A549 (cell line): ENCODE measurements at regions not wholly inside any gene's neighbourhood (a gene's known extent, or its start where the extent isn't known, plus 50 kb on each side); places are given as distances from the start of the nearest gene placed in this dataset.

Experiments used
- ATAC-seq, 2 experiments: fragments of 200-7000 bp in 1 of 2; fragments of >200 bp in 1 of 2; cut with Nextera tagmentation in 1 of 2; cut with Tn5 transposase in 1 of 2; 3 replicates each; pipeline versions ENCODE4 v1.8.0 to v1.9.1; 2018 to 2020; ENCODE audit warnings: mild to moderate bottlenecking in 1 of 2, moderate library complexity in 1 of 2
- CTCF ChIA-PET: fragments of 300-600 bp; sonication (Branson Sonifier 250); formaldehyde crosslinking; extraction: SDS; loops from one replicate; lab custom pipeline; 2021; ENCODE audit warnings: antibody characterized with exemption, inconsistent platforms; lab: Yijun Ruan, JAX
- POLR2A ChIA-PET: fragments of 350-600 bp; formaldehyde crosslinking; extraction: SDS; loops from one replicate; lab custom pipeline; 2021; ENCODE audit warnings: antibody characterized with exemption, inconsistent platforms; lab: Yijun Ruan, JAX
- DNase-seq, 2 experiments: peaks; one replicate each; pipeline versions ENCODE4 v3.0.0 to v3.0.0-alpha.2; 2011 to 2016; ENCODE audit warnings: low read depth in 1 of 2, low spot score in 1 of 2
- FAIRE-seq: peaks from 2 replicates; lab custom pipeline; 2011; peaks lifted over from hg19 to GRCh38; lab: Jason Lieb, UNC
- H3K27ac ChIP-seq, 2 experiments: fragments of >200 bp; sonication (Bioruptor Twin); formaldehyde crosslinking; 3 replicates each; pipeline ENCODE4 v1.5.1; 2016 to 2017
- H3K4me1 ChIP-seq: fragments of >200 bp; sonication (Bioruptor Twin); formaldehyde crosslinking; 3 replicates; pipeline ENCODE4 v1.6.1; 2016
- H3K4me2 ChIP-seq: fragments of >200 bp; sonication (Bioruptor Twin); formaldehyde crosslinking; 3 replicates; pipeline ENCODE4 v1.6.1; 2016
- H3K4me3 ChIP-seq: fragments of >200 bp; sonication (Bioruptor Twin); formaldehyde crosslinking; 3 replicates; pipeline ENCODE4 v1.5.1; 2016
- H3K9me3 ChIP-seq: fragments of >200 bp; sonication (Bioruptor Twin); formaldehyde crosslinking; 3 replicates; pipeline ENCODE4 v1.6.1; 2016
- BHLHE40 ChIP-seq: IDR thresholded peaks from 2 replicates; pipeline ENCODE4 v1.6.1; 2012; ENCODE audit warnings: low read depth, low read length, inconsistent platforms
- CBX8 ChIP-seq: fragments of 200-600 bp; sonication (generic); IDR thresholded peaks from 2 replicates; pipeline ENCODE4 v1.6.1; 2016
- CEBPB ChIP-seq, 2 experiments: fragments of >200 bp in 1 of 2; sonication (Bioruptor Twin) in 1 of 2; formaldehyde crosslinking in 1 of 2; IDR thresholded peaks; 2 replicates each; pipeline ENCODE4 v1.6.1; 2012 to 2016
- EHF ChIP-seq: fragments of 250-450 bp; sonication (Bioruptor Pico); IDR thresholded peaks from 2 replicates; pipeline ENCODE4 v1.5.0; 2020; ENCODE audit warnings: mild to moderate bottlenecking
- EHMT2 ChIP-seq: fragments of 200-600 bp; sonication (generic); IDR thresholded peaks from 2 replicates; pipeline ENCODE4 v1.6.1; 2016; ENCODE audit warnings: antibody characterized with exemption, low read depth, mild to moderate bottlenecking, moderate library complexity
- FOSL2 ChIP-seq, 2 experiments: fragments of 450-650 bp in 1 of 2; fragments of >200 bp in 1 of 2; sonication (Bioruptor Twin) in 1 of 2; formaldehyde crosslinking; IDR thresholded peaks; 2 replicates each; pipeline versions ENCODE4 v1.5.0 to v1.6.1; 2016 to 2020; ENCODE audit warnings: mild to moderate bottlenecking in 1 of 2, moderate library complexity in 1 of 2
- GATA3 ChIP-seq: IDR thresholded peaks from 2 replicates; pipeline ENCODE4 v1.6.1; 2012; ENCODE audit warnings: borderline replicate concordance
- JUN ChIP-seq, 2 experiments: fragments of >200 bp; sonication (Bioruptor Twin); formaldehyde crosslinking; IDR thresholded peaks; 2 replicates in 1 of 2; 3 replicates in 1 of 2; pipeline ENCODE4 v1.6.1; 2016 to 2017
- JUNB ChIP-seq: fragments of >200 bp; sonication (Bioruptor Twin); formaldehyde crosslinking; IDR thresholded peaks from 2 replicates; pipeline ENCODE4 v1.6.1; 2016
- KDM1A ChIP-seq: fragments of 200-600 bp; sonication (generic); IDR thresholded peaks from 2 replicates; pipeline ENCODE4 v1.6.1; 2016; ENCODE audit warnings: low read depth, mild to moderate bottlenecking
- MAZ ChIP-seq: fragments of 150-350 bp; IDR thresholded peaks from 2 replicates; pipeline ENCODE4 v1.6.1; 2014; ENCODE audit warnings: antibody characterized with exemption, low read depth, low read length, borderline replicate concordance
- NPAS2 ChIP-seq: fragments of 250-450 bp; sonication (Bioruptor Pico); IDR thresholded peaks from 2 replicates; pipeline ENCODE4 v1.8.0; 2022; ENCODE audit warnings: mild to moderate bottlenecking, moderate library complexity, borderline replicate concordance
- NR3C1 ChIP-seq: fragments of >200 bp; sonication (Bioruptor Twin); formaldehyde crosslinking; IDR thresholded peaks from 3 replicates; pipeline ENCODE4 v1.6.1; 2017
- POLR2A ChIP-seq: IDR thresholded peaks from 2 replicates; pipeline ENCODE4 v1.6.1; 2012; ENCODE audit warnings: mild to moderate bottlenecking, low read length
- RAD21 ChIP-seq, 2 experiments: fragments of >200 bp in 1 of 2; sonication (Bioruptor Twin) in 1 of 2; formaldehyde crosslinking in 1 of 2; IDR thresholded peaks in 1 of 2; conservative IDR thresholded peaks in 1 of 2; 2 replicates in 1 of 2; 3 replicates in 1 of 2; pipeline ENCODE4 v1.6.1; 2012 to 2018; ENCODE audit warnings: inconsistent platforms in 1 of 2
- RARB ChIP-seq: fragments of 250-450 bp; sonication (Bioruptor Pico); IDR thresholded peaks from 2 replicates; pipeline ENCODE4 v1.8.0; 2021; ENCODE audit warnings: mild to moderate bottlenecking, moderate library complexity
- RNF2 ChIP-seq: fragments of 200-600 bp; sonication (generic); IDR thresholded peaks from 2 replicates; pipeline ENCODE4 v1.6.1; 2016; ENCODE audit warnings: low read depth, mild to moderate bottlenecking, antibody characterized with exemption, moderate library complexity, borderline replicate concordance
- ZC3H11A ChIP-seq: fragments of 450-650 bp; IDR thresholded peaks from 2 replicates; pipeline ENCODE4 v1.6.1; 2014; ENCODE audit warnings: antibody characterized with exemption, mild to moderate bottlenecking
- WGBS: methylation state at CpG from one replicate; pipeline ENCODE4 v1.1.6; 2017; ENCODE audit errors: missing lambda C conversion rate; 5-methylcytosine and 5-hydroxymethylcytosine counted together
- TF ChIP-seq, protein P1 (sequence below): IDR thresholded peaks from 2 replicates; pipeline ENCODE4 v1.6.1; 2012
- TF ChIP-seq, protein P2 (sequence below): fragments of 150-350 bp; IDR thresholded peaks from 2 replicates; pipeline ENCODE4 v1.6.1; 2014; ENCODE audit warnings: low read depth, mild to moderate bottlenecking, low read length
- TF ChIP-seq, protein P3 (sequence below): fragments of 200-600 bp; sonication (generic); IDR thresholded peaks from 2 replicates; pipeline ENCODE4 v1.6.1; 2016; ENCODE audit warnings: antibody characterized with exemption, mild to moderate bottlenecking, moderate library complexity
- TF ChIP-seq, protein P4 (sequence below): fragments of 450-650 bp; IDR thresholded peaks from 2 replicates; pipeline ENCODE4 v1.6.1; 2014; ENCODE audit warnings: antibody characterized with exemption
- TF ChIP-seq, protein P5 (sequence below): fragments of 250-450 bp; sonication (Bioruptor Pico); IDR thresholded peaks from 2 replicates; pipeline ENCODE4 v1.5.0; 2020; ENCODE audit warnings: low read depth, mild to moderate bottlenecking, moderate library complexity
- TF ChIP-seq, protein P6 (sequence below): fragments of 250-450 bp; sonication (Bioruptor Pico); IDR thresholded peaks from 2 replicates; pipeline ENCODE4 v1.5.0; 2021; ENCODE audit warnings: mild to moderate bottlenecking, moderate library complexity, borderline replicate concordance

DNA sequence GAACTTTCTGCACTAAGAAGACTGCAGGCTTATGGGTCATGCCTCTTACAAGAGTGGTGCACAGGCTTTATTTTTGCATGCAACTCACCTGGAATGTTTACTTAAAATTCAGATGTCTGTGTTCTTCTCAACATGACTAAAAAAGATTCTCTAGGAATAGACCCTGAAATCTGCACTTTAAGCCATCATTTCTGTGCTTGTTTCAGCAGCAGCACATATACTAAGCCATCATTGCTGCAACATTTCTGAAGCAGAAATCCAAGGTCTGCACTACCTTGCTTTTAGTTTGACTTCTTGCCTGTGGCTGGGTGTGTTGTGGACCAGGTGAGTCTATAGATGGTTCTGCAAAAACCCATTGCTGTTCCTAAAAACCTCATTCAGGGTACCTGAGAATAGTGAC, 156.8 kb downstream of the CEP120 start:
- TF ChIP-seq RAD21 (conservative IDR thresholded peaks at IDR 0.05 in 1 of 2, IDR thresholded peaks at IDR 0.05 in 1 of 2) = no peak
- no peak for TF ChIP-seq POLR2A
- no peak for TF ChIP-seq CBX8
- TF ChIP-seq RNF2 = no peak
- no peak for TF ChIP-seq CEBPB (IDR thresholded peaks at IDR 0.05)
- no peak for TF ChIP-seq NR3C1
- no peak for TF ChIP-seq JUNB
- TF ChIP-seq EHF (CRISPR knock-in tag) = no peak
- TF ChIP-seq, protein P1, sequence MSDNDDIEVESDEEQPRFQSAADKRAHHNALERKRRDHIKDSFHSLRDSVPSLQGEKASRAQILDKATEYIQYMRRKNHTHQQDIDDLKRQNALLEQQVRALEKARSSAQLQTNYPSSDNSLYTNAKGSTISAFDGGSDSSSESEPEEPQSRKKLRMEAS = no peak
- TF ChIP-seq, protein P2, sequence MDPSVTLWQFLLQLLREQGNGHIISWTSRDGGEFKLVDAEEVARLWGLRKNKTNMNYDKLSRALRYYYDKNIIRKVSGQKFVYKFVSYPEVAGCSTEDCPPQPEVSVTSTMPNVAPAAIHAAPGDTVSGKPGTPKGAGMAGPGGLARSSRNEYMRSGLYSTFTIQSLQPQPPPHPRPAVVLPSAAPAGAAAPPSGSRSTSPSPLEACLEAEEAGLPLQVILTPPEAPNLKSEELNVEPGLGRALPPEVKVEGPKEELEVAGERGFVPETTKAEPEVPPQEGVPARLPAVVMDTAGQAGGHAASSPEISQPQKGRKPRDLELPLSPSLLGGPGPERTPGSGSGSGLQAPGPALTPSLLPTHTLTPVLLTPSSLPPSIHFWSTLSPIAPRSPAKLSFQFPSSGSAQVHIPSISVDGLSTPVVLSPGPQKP = no peak
- TF ChIP-seq, protein P3, sequence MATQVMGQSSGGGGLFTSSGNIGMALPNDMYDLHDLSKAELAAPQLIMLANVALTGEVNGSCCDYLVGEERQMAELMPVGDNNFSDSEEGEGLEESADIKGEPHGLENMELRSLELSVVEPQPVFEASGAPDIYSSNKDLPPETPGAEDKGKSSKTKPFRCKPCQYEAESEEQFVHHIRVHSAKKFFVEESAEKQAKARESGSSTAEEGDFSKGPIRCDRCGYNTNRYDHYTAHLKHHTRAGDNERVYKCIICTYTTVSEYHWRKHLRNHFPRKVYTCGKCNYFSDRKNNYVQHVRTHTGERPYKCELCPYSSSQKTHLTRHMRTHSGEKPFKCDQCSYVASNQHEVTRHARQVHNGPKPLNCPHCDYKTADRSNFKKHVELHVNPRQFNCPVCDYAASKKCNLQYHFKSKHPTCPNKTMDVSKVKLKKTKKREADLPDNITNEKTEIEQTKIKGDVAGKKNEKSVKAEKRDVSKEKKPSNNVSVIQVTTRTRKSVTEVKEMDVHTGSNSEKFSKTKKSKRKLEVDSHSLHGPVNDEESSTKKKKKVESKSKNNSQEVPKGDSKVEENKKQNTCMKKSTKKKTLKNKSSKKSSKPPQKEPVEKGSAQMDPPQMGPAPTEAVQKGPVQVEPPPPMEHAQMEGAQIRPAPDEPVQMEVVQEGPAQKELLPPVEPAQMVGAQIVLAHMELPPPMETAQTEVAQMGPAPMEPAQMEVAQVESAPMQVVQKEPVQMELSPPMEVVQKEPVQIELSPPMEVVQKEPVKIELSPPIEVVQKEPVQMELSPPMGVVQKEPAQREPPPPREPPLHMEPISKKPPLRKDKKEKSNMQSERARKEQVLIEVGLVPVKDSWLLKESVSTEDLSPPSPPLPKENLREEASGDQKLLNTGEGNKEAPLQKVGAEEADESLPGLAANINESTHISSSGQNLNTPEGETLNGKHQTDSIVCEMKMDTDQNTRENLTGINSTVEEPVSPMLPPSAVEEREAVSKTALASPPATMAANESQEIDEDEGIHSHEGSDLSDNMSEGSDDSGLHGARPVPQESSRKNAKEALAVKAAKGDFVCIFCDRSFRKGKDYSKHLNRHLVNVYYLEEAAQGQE = no peak
- TF ChIP-seq MAZ = no peak
- TF ChIP-seq, protein P4, sequence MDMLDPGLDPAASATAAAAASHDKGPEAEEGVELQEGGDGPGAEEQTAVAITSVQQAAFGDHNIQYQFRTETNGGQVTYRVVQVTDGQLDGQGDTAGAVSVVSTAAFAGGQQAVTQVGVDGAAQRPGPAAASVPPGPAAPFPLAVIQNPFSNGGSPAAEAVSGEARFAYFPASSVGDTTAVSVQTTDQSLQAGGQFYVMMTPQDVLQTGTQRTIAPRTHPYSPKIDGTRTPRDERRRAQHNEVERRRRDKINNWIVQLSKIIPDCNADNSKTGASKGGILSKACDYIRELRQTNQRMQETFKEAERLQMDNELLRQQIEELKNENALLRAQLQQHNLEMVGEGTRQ = no peak
- Histone ChIP-seq H3K4me3 (no peak overlapping the region), H3K9me3 (no peaks in the 10 kb centered on the region), H3K4me2 (no peak overlapping the region), H3K27ac (no peak overlapping the region), H3K4me1 (no peaks in the 10 kb centered on the region)
- FAIRE-seq (no peak), ATAC-seq (no peak), DNase-seq (no peak)
- POLR2A ChIA-PET = no interaction called here
- CTCF ChIA-PET = no interaction called here

DNA sequence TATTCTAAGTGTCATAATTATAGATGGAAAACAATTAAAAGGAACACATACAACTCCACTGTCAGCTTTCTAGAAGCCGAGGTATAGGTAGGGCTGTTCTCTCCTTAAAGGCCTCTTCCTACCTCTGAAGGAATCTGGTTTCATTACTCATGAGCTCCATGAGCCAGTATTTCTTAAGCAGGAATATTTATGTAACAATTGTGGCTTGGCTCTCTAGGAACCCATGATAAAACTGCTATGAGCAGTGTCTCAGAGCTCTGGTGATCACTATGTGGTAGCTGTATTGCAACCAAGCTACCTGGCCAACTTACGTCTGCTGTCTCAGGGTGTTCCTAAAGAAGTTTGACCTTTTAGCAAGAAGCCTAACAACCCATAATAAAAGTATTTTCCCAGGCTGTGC, 157.7 kb downstream of the CEP120 start:
- H3K4me2 ChIP-seq = no peak overlapping the region
- no peak for ATAC-seq
- WGBS = 48% methylated on average over 2 of the region's 2 CpGs
- CTCF ChIA-PET = interaction anchor here (0.5 kb wide), 1 partner anchor 434 kb away, joined by 4 read pairs; no protein-coding TSS in a partner anchor
- no peaks in the 10 kb centered on the region for H3K4me1 ChIP-seq
- no peak for DNase-seq
- H3K27ac ChIP-seq = no peak overlapping the region
- POLR2A ChIA-PET = no interaction called here
- no peak overlapping the region for H3K4me3 ChIP-seq
- FAIRE-seq = no peak
- H3K9me3 ChIP-seq = no peaks in the 10 kb centered on the region
- TF ChIP-seq POLR2A = no peak
- TF ChIP-seq RNF2 = no peak
- TF ChIP-seq, protein P5, sequence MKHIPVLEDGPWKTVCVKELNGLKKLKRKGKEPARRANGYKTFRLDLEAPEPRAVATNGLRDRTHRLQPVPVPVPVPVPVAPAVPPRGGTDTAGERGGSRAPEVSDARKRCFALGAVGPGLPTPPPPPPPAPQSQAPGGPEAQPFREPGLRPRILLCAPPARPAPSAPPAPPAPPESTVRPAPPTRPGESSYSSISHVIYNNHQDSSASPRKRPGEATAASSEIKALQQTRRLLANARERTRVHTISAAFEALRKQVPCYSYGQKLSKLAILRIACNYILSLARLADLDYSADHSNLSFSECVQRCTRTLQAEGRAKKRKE (CRISPR knock-in tag) = no peak
- TF ChIP-seq, protein P4 = no peak
- no peak for TF ChIP-seq ZC3H11A
- TF ChIP-seq, protein P3 = no peak
- TF ChIP-seq JUN (IDR thresholded peaks at IDR 0.05) = no peak
- no peak for TF ChIP-seq EHMT2
- TF ChIP-seq NPAS2 (CRISPR knock-in tag) = no peak
- no peak for TF ChIP-seq MAZ
- TF ChIP-seq KDM1A = no peak
- TF ChIP-seq RARB (CRISPR knock-in tag) = no peak
- TF ChIP-seq FOSL2 (IDR thresholded peaks at IDR 0.05) = no peak
- TF ChIP-seq FOSL2 (CRISPR knock-in tag; IDR thresholded peaks at IDR 0.05) = no peak
- TF ChIP-seq, protein P6, sequence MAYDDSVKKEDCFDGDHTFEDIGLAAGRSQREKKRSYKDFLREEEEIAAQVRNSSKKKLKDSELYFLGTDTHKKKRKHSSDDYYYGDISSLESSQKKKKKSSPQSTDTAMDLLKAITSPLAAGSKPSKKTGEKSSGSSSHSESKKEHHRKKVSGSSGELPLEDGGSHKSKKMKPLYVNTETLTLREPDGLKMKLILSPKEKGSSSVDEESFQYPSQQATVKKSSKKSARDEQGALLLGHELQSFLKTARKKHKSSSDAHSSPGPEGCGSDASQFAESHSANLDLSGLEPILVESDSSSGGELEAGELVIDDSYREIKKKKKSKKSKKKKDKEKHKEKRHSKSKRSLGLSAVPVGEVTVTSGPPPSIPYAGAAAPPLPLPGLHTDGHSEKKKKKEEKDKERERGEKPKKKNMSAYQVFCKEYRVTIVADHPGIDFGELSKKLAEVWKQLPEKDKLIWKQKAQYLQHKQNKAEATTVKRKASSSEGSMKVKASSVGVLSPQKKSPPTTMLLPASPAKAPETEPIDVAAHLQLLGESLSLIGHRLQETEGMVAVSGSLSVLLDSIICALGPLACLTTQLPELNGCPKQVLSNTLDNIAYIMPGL (CRISPR knock-in tag) = no peak
- no peak for TF ChIP-seq GATA3
- no peak for TF ChIP-seq CEBPB (IDR thresholded peaks at IDR 0.05)
- TF ChIP-seq BHLHE40 = no peak
